Amygdala (tissue), 56 donors: ENCODE measurements at regions not wholly inside any gene's neighbourhood (a gene's known extent, or its start where the extent isn't known, plus 50 kb on each side); places are given as distances from the start of the nearest gene placed in this dataset.
"Not testable (repeated sequence)": the region's sequence is repeated elsewhere in the genome, so short reads cannot be mapped to it uniquely, and the experiment has no call there.

Experiments used
- DNase-seq, 56 donors: peaks; one replicate each; lab custom pipeline; 2025; lab: John Stamatoyannopoulos, UW

GRCh38 chr20:48220033-48220633 is 434.9 kb upstream of the SULF2 start:
- DNase-seq = no peak

- no peak for DNase-seq
Observed at GRCh38 chr20:48219306-48219705, 434.0 kb upstream of the SULF2 start.

- DNase-seq = no peak
Observed at GRCh38 chr20:48217190-48217589, 431.9 kb upstream of the SULF2 start.

GRCh38 chr20:48215536-48215935 is 430.3 kb upstream of the SULF2 start:
- no peak for DNase-seq

- DNase-seq = no peak
Observed at GRCh38 chr20:48214601-48215000, 429.3 kb upstream of the SULF2 start.

GRCh38 chr20:48213635-48214034 is 428.4 kb upstream of the SULF2 start:
- DNase-seq = not testable (repeated sequence)

GRCh38 chr20:48212806-48213509 is 427.7 kb upstream of the SULF2 start:
- DNase-seq = no peak

- DNase-seq = no peak
Observed at GRCh38 chr20:48211847-48212246, 426.6 kb upstream of the SULF2 start.

- DNase-seq = no peak
Observed at GRCh38 chr20:48211238-48211637, 426.0 kb upstream of the SULF2 start.

- DNase-seq = no peak
Observed at GRCh38 chr20:48210111-48211027, 425.1 kb upstream of the SULF2 start.

GRCh38 chr20:48209102-48209501 is 423.8 kb upstream of the SULF2 start:
- DNase-seq = no peak

- no peak for DNase-seq
Observed at GRCh38 chr20:48208176-48208575, 422.9 kb upstream of the SULF2 start.

GRCh38 chr20:48207505-48207904 is 422.2 kb upstream of the SULF2 start:
- DNase-seq = no peak

GRCh38 chr20:48205786-48206185 is 420.5 kb upstream of the SULF2 start:
- no peak for DNase-seq

GRCh38 chr20:48205281-48205782 is 420.1 kb upstream of the SULF2 start:
- no peak for DNase-seq

- DNase-seq = no peak
Observed at GRCh38 chr20:48204499-48204898, 419.2 kb upstream of the SULF2 start.

- DNase-seq = no peak
Observed at GRCh38 chr20:48203252-48203651, 418.0 kb upstream of the SULF2 start.

- DNase-seq = no peak
Observed at GRCh38 chr20:48202334-48203113, 417.2 kb upstream of the SULF2 start.

GRCh38 chr20:48201885-48202284 is 416.6 kb upstream of the SULF2 start:
- no peak for DNase-seq

GRCh38 chr20:48201188-48201587 is 415.9 kb upstream of the SULF2 start:
- DNase-seq = no peak
